HEK293T (cell line): ENCODE measurements at regions not wholly inside any gene's neighbourhood (a gene's known extent, or its start where the extent isn't known, plus 50 kb on each side); places are given as distances from the start of the nearest gene placed in this dataset.

Experiments
- CTCF ChIA-PET: fragments of 350-600 bp; formaldehyde crosslinking; extraction: SDS; loops from one replicate; lab custom pipeline; 2021; ENCODE audit warnings: antibody characterized with exemption, inconsistent platforms; lab: Yijun Ruan, JAX
- POLR2A ChIA-PET: fragments of 350-600 bp; formaldehyde crosslinking; extraction: SDS; loops from one replicate; lab custom pipeline; 2020; ENCODE audit warnings: antibody characterized with exemption, inconsistent platforms; lab: Yijun Ruan, JAX
- DNase-seq: peaks from one replicate; pipeline ENCODE4 v3.0.0; 2012; ENCODE audit warnings: mixed read lengths; ENCODE audit errors: extremely low spot score
- ARNT ChIP-seq: fragments of 450-650 bp; IDR thresholded peaks from 2 replicates; pipeline ENCODE4 v1.6.1; 2017; ENCODE audit warnings: mild to moderate bottlenecking
- BHLHE40 ChIP-seq: fragments of 450-650 bp; IDR thresholded peaks from 2 replicates; pipeline ENCODE4 v1.6.1; 2016; ENCODE audit warnings: mild to moderate bottlenecking, moderate library complexity, borderline replicate concordance
- CTBP1 ChIP-seq: fragments of 450-650 bp; IDR thresholded peaks from 2 replicates; pipeline ENCODE4 v1.6.1; 2016; ENCODE audit warnings: borderline replicate concordance
- ELF4 ChIP-seq: fragments of 450-650 bp; IDR thresholded peaks from 2 replicates; pipeline ENCODE4 v1.6.1; 2017; ENCODE audit warnings: antibody characterized with exemption
- FOXA1 ChIP-seq: fragments of 450-650 bp; IDR thresholded peaks from 2 replicates; pipeline ENCODE4 v1.6.1; 2016; ENCODE audit warnings: mild to moderate bottlenecking
- FOXK2 ChIP-seq: fragments of 450-650 bp; IDR thresholded peaks from 2 replicates; pipeline ENCODE4 v1.6.1; 2016; ENCODE audit warnings: mild to moderate bottlenecking
- FOXM1 ChIP-seq: fragments of 450-650 bp; IDR thresholded peaks from 2 replicates; pipeline ENCODE4 v1.6.1; 2017; ENCODE audit warnings: mild to moderate bottlenecking, borderline replicate concordance
- HDGF ChIP-seq: fragments of 450-650 bp; IDR thresholded peaks from 2 replicates; pipeline ENCODE4 v1.6.1; 2017; ENCODE audit warnings: antibody characterized with exemption, borderline replicate concordance
- L3MBTL2 ChIP-seq: fragments of 450-650 bp; conservative IDR thresholded peaks from 2 replicates; pipeline ENCODE4 v1.6.1; 2016; ENCODE audit warnings: mild to moderate bottlenecking
- LEF1 ChIP-seq: fragments of 450-650 bp; IDR thresholded peaks from 2 replicates; pipeline ENCODE4 v1.6.1; 2017; ENCODE audit warnings: mild to moderate bottlenecking, borderline replicate concordance
- NFRKB ChIP-seq: fragments of 450-650 bp; IDR thresholded peaks from 2 replicates; pipeline ENCODE4 v1.6.1; 2016; ENCODE audit warnings: mild to moderate bottlenecking, moderate library complexity
- PKNOX1 ChIP-seq: fragments of 450-650 bp; IDR thresholded peaks from 2 replicates; pipeline ENCODE4 v1.6.1; 2016
- SP1 ChIP-seq: fragments of 450-650 bp; IDR thresholded peaks from 2 replicates; pipeline ENCODE4 v1.6.1; 2017
- SUZ12 ChIP-seq: fragments of 450-650 bp; IDR thresholded peaks from 2 replicates; pipeline ENCODE4 v1.6.1; 2016; ENCODE audit warnings: mild to moderate bottlenecking
- TARDBP ChIP-seq: fragments of 450-650 bp; IDR thresholded peaks from 2 replicates; pipeline ENCODE4 v1.6.1; 2016
- ZNF384 ChIP-seq: fragments of 450-650 bp; IDR thresholded peaks from 2 replicates; pipeline ENCODE4 v1.6.1; 2016

- ChIA-PET POLR2A (no interaction called here), CTCF (no interaction called here)
- DNase-seq = no peak
- TF ChIP-seq PKNOX1 (no peak), LEF1 (no peak), NFRKB (no peak), ZNF384 (no peak), FOXK2 (no peak), ELF4 (no peak)
Measured at GRCh38 chr15:93195109-93195508, 106.1 kb upstream of the RGMA start.

- DNase-seq = no peak
- TF ChIP-seq HDGF (no peak), FOXM1 (no peak), SP1 (no peak), CTBP1 (no peak), TARDBP (no peak), NFRKB (no peak), ARNT (no peak), ELF4 (no peak), SUZ12 (no peak), FOXK2 (no peak), ZNF384 (no peak), BHLHE40 (no peak), L3MBTL2 (no peak), LEF1 (no peak)
- CTCF ChIA-PET = no interaction called here
- POLR2A ChIA-PET = no interaction called here
Measured at GRCh38 chr15:93190238-93190637, 101.2 kb upstream of the RGMA start.

- CTCF ChIA-PET = no interaction called here
Measured at GRCh38 chr15:93189561-93189960, 100.5 kb upstream of the RGMA start.

GRCh38 chr15:93188236-93188635, 99.2 kb upstream of the RGMA start:
- TF ChIP-seq ARNT = no peak
- no peak for TF ChIP-seq FOXK2
- TF ChIP-seq PKNOX1 = no peak
- TF ChIP-seq BHLHE40 = no peak
- TF ChIP-seq L3MBTL2 = no peak
- TF ChIP-seq ELF4 = no peak
- TF ChIP-seq LEF1 = no peak
- no peak for TF ChIP-seq SUZ12
- TF ChIP-seq TARDBP = no peak
- TF ChIP-seq FOXM1 = no peak
- TF ChIP-seq HDGF = no peak
- TF ChIP-seq FOXA1 = no peak
- no peak for TF ChIP-seq SP1
- TF ChIP-seq CTBP1 = no peak
- POLR2A ChIA-PET = no interaction called here
- CTCF ChIA-PET = no interaction called here
- no peak for DNase-seq

More at GRCh38 chr15:93189561-93189960, 100.5 kb upstream of the RGMA start:
- TF ChIP-seq NFRKB (no peak), L3MBTL2 (no peak)
- POLR2A ChIA-PET = no interaction called here
- no peak for DNase-seq

- DNase-seq = no peak
- ChIA-PET CTCF (no interaction called here), POLR2A (no interaction called here)
- TF ChIP-seq L3MBTL2 = no peak
- TF ChIP-seq ARNT = no peak
- TF ChIP-seq NFRKB = no peak
- no peak for TF ChIP-seq TARDBP
- TF ChIP-seq LEF1 = no peak
- TF ChIP-seq FOXA1 = no peak
- TF ChIP-seq CTBP1 = no peak
- no peak for TF ChIP-seq HDGF
- no peak for TF ChIP-seq BHLHE40
- TF ChIP-seq SP1 = no peak
- TF ChIP-seq FOXM1 = no peak
- TF ChIP-seq ELF4 = no peak
- no peak for TF ChIP-seq PKNOX1
- no peak for TF ChIP-seq SUZ12
- no peak for TF ChIP-seq FOXK2
- no peak for TF ChIP-seq ZNF384
Measured at GRCh38 chr15:93185796-93186195, 96.8 kb upstream of the RGMA start.

- ChIA-PET CTCF (no interaction called here), POLR2A (no interaction called here)
- DNase-seq = no peak
- TF ChIP-seq SUZ12 = no peak
Measured at GRCh38 chr15:93182703-93183205, 93.7 kb upstream of the RGMA start.

GRCh38 chr15:93180656-93181055, 91.6 kb upstream of the RGMA start:
- no peak for DNase-seq
- POLR2A ChIA-PET = no interaction called here
- TF ChIP-seq ELF4 (no peak), ARNT (no peak), FOXK2 (no peak), SP1 (no peak)
- CTCF ChIA-PET = interaction anchor here (1.8 kb wide), 1 partner anchor 93 kb away, joined by 10 read pairs; no protein-coding TSS in a partner anchor
